Tibial nerve (tissue), 4 donors: ENCODE measurements at regions not wholly inside any gene's neighbourhood (a gene's known extent, or its start where the extent isn't known, plus 50 kb on each side); places are given as distances from the start of the nearest gene placed in this dataset.

ENCODE experiments used
- DNase-seq, 2 donors: peaks; one replicate each; pipeline ENCODE4 v3.0.0-alpha.2; 2019; ENCODE audit warnings: low spot score in 2 of 2
- H3K27ac ChIP-seq, 4 donors: fragments of 200-600 bp; sonication (generic) in 3 of 4; one replicate each; pipeline ENCODE4 v1.5.1; 2017 to 2019; ENCODE audit warnings: mild to moderate bottlenecking in 1 of 4
- H3K27me3 ChIP-seq, 2 donors: fragments of 200-600 bp; sonication (generic) in 1 of 2; one replicate each; pipeline versions ENCODE4 v1.5.1 to v1.6.0; 2017 to 2019
- H3K36me3 ChIP-seq, 3 donors: fragments of 200-600 bp; sonication (generic); one replicate each; pipeline ENCODE4 v1.5.1; 2018 to 2019
- H3K4me1 ChIP-seq, 4 donors: fragments of 200-600 bp; sonication (generic) in 3 of 4; one replicate each; pipeline ENCODE4 v1.5.1; 2017 to 2019
- H3K4me3 ChIP-seq, 4 donors: fragments of 200-600 bp; sonication (generic) in 3 of 4; one replicate each; pipeline ENCODE4 v1.5.1; 2017 to 2019; ENCODE audit warnings: mild to moderate bottlenecking in 1 of 4, moderate library complexity in 1 of 4
- H3K9me3 ChIP-seq, 4 donors: fragments of 200-600 bp; sonication (generic) in 3 of 4; one replicate each; pipeline ENCODE4 v1.5.1; 2017 to 2019
- CTCF ChIP-seq, 5 experiments: fragments of 200-600 bp in 3 of 5; fragments of 450-650 bp in 2 of 5; sonication (generic) in 3 of 5; IDR thresholded peaks; one replicate each; pipeline ENCODE4 v1.5.1; 2016 to 2019; ENCODE audit warnings: antibody characterized with exemption in 5 of 5, mild to moderate bottlenecking in 3 of 5, moderate library complexity in 2 of 5
- EP300 ChIP-seq, 2 donors: sonication (generic); formaldehyde crosslinking; IDR thresholded peaks; one replicate each; pipeline ENCODE4 v1.6.1; 2017; ENCODE audit warnings: antibody characterized with exemption in 2 of 2, mild to moderate bottlenecking in 1 of 2
- POLR2A ChIP-seq, 2 donors: fragments of 450-650 bp; IDR thresholded peaks; one replicate each; pipeline ENCODE4 v1.6.1; 2017; ENCODE audit warnings: antibody characterized with exemption in 2 of 2, mild to moderate bottlenecking in 2 of 2, moderate library complexity in 2 of 2
- WGBS, 2 donors: methylation state at CpG; one replicate each; pipeline ENCODE4 v1.1.5; 2018; 5-methylcytosine and 5-hydroxymethylcytosine counted together

DNA sequence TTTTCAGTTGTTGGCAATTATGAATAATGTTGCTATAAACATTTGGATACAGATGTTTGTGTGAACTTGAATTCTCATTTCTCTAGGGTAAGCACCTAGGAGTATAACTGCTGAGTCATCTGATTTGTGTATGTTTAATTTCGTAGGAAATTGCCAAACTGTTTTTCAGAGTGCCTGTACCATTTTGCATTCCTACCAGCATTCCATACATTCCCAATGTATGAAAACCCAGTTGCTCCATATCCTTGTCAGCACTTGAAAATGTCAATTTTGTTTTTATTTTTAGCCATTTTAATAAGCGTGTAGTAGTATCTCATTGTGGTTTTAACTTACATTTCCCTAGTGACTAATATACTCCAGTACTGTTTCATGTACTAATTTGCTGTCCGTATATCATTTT, 98.5 kb upstream of the TSC22D2 start:
- Histone ChIP-seq H3K4me1 (no peaks in the 10 kb centered on the region), H3K36me3 (no peaks in the 10 kb centered on the region), H3K27me3 (no peaks in the 10 kb centered on the region), H3K27ac (no peak overlapping the region), H3K9me3 (no peaks in the 10 kb centered on the region), H3K4me3 (no peak overlapping the region)
- no peak for DNase-seq
- WGBS, 2 donors = 69 to 79% methylated on average over 3 of the region's 3 CpGs
- no peak for TF ChIP-seq POLR2A (IDR thresholded peaks at IDR 0.05)
- no peak for TF ChIP-seq EP300 (IDR thresholded peaks at IDR 0.05)
- TF ChIP-seq CTCF (IDR thresholded peaks at IDR 0.05) = no peak

- DNase-seq = no peak
- H3K27me3 ChIP-seq = no peaks in the 10 kb centered on the region
- no peaks in the 10 kb centered on the region for H3K4me1 ChIP-seq
- H3K4me3 ChIP-seq = no peak overlapping the region
- no peaks in the 10 kb centered on the region for H3K36me3 ChIP-seq
- H3K9me3 ChIP-seq = no peaks in the 10 kb centered on the region
- H3K27ac ChIP-seq = no peak overlapping the region
- TF ChIP-seq POLR2A (IDR thresholded peaks at IDR 0.05) (no peak), CTCF (IDR thresholded peaks at IDR 0.05) (no peak), EP300 (IDR thresholded peaks at IDR 0.05) (no peak)
Measured at GRCh38 chr3:150309257-150309542, 98.9 kb upstream of the TSC22D2 start.

DNA sequence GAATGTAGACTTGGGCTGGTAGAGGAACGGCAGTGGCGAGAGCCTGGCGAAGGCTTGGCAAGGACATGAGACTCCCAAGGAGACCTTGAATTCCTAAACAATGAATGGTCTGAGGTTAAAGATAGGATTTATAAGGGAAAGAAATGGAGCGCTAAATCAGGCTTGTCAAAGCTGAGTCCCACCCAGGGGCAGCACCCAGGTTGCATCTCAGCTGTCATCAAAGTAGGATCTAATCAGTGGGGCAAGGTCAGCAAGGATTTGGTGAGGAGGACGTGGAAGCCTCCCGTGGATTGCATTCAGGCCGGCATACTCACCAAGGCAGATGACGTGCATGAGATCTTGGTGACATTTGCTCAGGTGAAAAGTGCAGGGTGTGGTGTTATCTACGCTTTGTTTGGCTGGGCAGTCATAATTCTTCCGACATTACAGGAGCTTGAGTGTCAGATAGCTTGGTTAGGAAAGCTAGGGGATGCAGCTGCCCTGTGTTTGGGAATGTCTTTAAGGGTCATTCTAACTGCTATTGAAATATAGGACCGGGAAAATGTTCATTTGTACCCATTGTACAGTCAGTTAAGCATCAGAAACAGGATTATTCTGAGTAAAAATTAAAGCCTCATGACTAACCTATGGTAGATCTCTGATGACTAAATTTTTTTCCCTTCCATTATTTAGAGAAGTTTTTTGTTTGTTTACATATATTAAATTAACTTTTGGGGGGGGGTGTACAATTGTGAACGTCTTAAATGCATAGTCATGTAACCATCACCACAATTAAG, 99.4 kb upstream of the TSC22D2 start:
- TF ChIP-seq EP300 (IDR thresholded peaks at IDR 0.05) (no peak), CTCF (IDR thresholded peaks at IDR 0.05) (no peak), POLR2A (IDR thresholded peaks at IDR 0.05) (no peak)
- no peak overlapping the region for H3K27ac ChIP-seq

GRCh38 chr3:150308037-150308319, 100.1 kb upstream of the TSC22D2 start:
- no peaks in the 10 kb centered on the region for H3K9me3 ChIP-seq
- no peaks in the 10 kb centered on the region for H3K4me1 ChIP-seq
- no peak for DNase-seq
- WGBS, 2 donors = 54 to 56% methylated on average over 4 of the region's 4 CpGs
- no peaks in the 10 kb centered on the region for H3K27me3 ChIP-seq
- no peaks in the 10 kb centered on the region for H3K36me3 ChIP-seq
- TF ChIP-seq CTCF (IDR thresholded peaks at IDR 0.05) = no peak
- TF ChIP-seq EP300 (IDR thresholded peaks at IDR 0.05) = no peak
- no peak for TF ChIP-seq POLR2A (IDR thresholded peaks at IDR 0.05)
- H3K27ac ChIP-seq = no peak overlapping the region
- H3K4me3 ChIP-seq = no peak overlapping the region

More for the DNA sequence above, 99.4 kb upstream of the TSC22D2 start:
- 92 to 95% methylated on average over 12 of the region's 12 CpGs for WGBS, 2 donors
- DNase-seq = no peak
- Histone ChIP-seq H3K36me3 (no peaks in the 10 kb centered on the region), H3K27me3 (no peaks in the 10 kb centered on the region), H3K4me1 (no peaks in the 10 kb centered on the region), H3K4me3 (no peak overlapping the region), H3K9me3 (no peaks in the 10 kb centered on the region)

DNA sequence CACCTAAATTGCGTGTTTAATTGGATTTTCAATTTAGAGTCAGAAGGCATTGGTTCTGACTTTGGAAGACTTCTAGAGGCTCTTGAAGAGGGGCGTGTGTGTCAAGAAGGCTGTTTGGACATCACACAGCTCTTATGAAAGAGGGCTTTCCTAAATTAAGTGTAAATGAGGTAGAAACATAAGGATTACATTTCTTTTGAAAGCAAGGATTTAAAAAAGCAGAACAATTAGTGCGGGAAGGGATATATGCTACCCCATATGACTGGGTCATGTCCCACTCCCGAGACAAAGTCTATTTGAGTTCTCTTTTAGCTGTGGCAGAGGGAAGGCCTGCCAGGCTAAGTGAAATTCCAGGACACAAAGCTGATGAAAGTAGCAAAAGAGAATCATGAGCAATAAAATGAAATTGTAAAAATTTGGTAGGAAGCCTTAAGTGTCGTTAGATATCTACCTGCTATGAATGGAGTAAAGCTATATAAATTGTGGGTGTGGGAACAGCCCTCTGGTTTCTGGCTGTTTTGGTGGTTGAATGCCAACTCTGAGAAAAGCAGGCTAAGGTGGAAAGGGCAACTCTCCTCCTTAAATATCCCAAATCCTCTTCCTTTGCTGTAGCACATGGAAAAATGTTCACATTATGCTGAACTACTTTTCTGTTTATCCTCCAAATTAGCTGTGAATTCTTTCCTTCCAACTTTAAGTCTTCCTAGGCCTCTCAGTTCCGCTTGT, 100.6 kb upstream of the TSC22D2 start:
- TF ChIP-seq EP300 (IDR thresholded peaks at IDR 0.05) (no peak), CTCF (IDR thresholded peaks at IDR 0.05) (no peak), POLR2A (IDR thresholded peaks at IDR 0.05) (no peak)
- 75 to 78% methylated on average over 6 of the region's 6 CpGs for WGBS, 2 donors
- no peak for DNase-seq
- H3K4me1 ChIP-seq = no peaks in the 10 kb centered on the region
- no peaks in the 10 kb centered on the region for H3K9me3 ChIP-seq
- no peak overlapping the region for H3K4me3 ChIP-seq
- H3K27ac ChIP-seq = no peak overlapping the region
- no peaks in the 10 kb centered on the region for H3K27me3 ChIP-seq
- H3K36me3 ChIP-seq = no peaks in the 10 kb centered on the region
